Memory B cell (primary cell): ENCODE measurements at regions not wholly inside any gene's neighbourhood (a gene's known extent, or its start where the extent isn't known, plus 50 kb on each side); places are given as distances from the start of the nearest gene placed in this dataset.

Source experiments
- ATAC-seq: fragments of 150-1000 bp; cut with Tn5 transposase; 2 replicates; pipeline ENCODE4 v1.10.0; 2021; ENCODE audit warnings: low read depth, mild to moderate bottlenecking, moderate library complexity
- DNase-seq, 2 donors: peaks; one replicate each; pipeline ENCODE4 v3.0.0; 2022; ENCODE audit warnings: low spot score in 2 of 2
- H3K27ac Mint-ChIP-seq: one replicate; pipeline ENCODE4 v1.8.0; 2022; ENCODE audit warnings: mild to moderate bottlenecking, moderate library complexity, mixed read lengths
- H3K27me3 Mint-ChIP-seq: one replicate; pipeline ENCODE4 v1.8.0; 2022; ENCODE audit warnings: mixed read lengths
- H3K36me3 Mint-ChIP-seq: one replicate; pipeline ENCODE4 v1.8.0; 2022; ENCODE audit warnings: mild to moderate bottlenecking, mixed read lengths
- H3K4me1 Mint-ChIP-seq: one replicate; pipeline ENCODE4 v1.8.0; 2022; ENCODE audit warnings: mixed read lengths
- H3K4me3 Mint-ChIP-seq: one replicate; pipeline ENCODE4 v1.8.0; 2022; ENCODE audit warnings: mild to moderate bottlenecking, moderate library complexity, mixed read lengths
- H3K9me3 Mint-ChIP-seq: one replicate; pipeline ENCODE4 v1.8.0; 2022; ENCODE audit warnings: mixed read lengths

DNA sequence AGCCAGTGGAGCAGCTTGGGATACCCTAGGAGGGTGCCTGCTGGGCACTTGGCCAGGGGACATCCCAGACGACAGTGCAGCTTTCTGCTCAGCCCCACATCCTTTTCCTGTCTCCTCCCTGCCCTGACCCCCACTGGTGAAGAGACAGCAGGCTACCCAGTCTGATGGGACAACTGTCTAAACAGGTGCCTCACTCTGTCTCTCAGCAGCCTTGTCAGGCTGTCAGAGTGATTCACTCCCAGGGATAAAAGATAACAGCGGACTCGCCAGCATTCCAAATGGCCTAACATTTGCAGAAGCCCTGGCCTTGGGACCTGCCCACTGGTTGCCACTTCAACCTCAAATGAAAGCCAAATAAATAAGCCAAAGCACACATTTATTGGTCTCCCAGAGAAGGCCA, 318.6 kb upstream of the PLET1 start:
- Mint-ChIP-seq H3K4me3 (no peak overlapping the region), H3K36me3 (no peaks in the 10 kb centered on the region), H3K27ac (no peak overlapping the region), H3K9me3 (no peaks in the 10 kb centered on the region), H3K4me1 (no peaks in the 10 kb centered on the region), H3K27me3 (peaks cover 13% of the 10 kb centered on the region)
- no peak for ATAC-seq
- no peak for DNase-seq

GRCh38 chr11:112580864-112581263, 320.2 kb upstream of the PLET1 start:
- H3K4me1 Mint-ChIP-seq: peaks cover 2% of the 10 kb centered on the region

GRCh38 chr11:112581747-112582146, 321.1 kb upstream of the PLET1 start:
- no peak for DNase-seq
- no peaks in the 10 kb centered on the region for H3K36me3 Mint-ChIP-seq

More at GRCh38 chr11:112580864-112581263, 320.2 kb upstream of the PLET1 start:
- ATAC-seq (no peak), DNase-seq (no peak)
- Mint-ChIP-seq H3K27ac (no peak overlapping the region), H3K36me3 (no peaks in the 10 kb centered on the region), H3K4me3 (no peak overlapping the region), H3K27me3 (peaks cover 15% of the 10 kb centered on the region), H3K9me3 (no peaks in the 10 kb centered on the region)

GRCh38 chr11:112582366-112582765, 321.7 kb upstream of the PLET1 start:
- no peak overlapping the region for H3K4me3 Mint-ChIP-seq
- no peak overlapping the region for H3K27ac Mint-ChIP-seq
- ATAC-seq (no peak), DNase-seq (no peak)
- H3K36me3 Mint-ChIP-seq: no peaks in the 10 kb centered on the region
- no peaks in the 10 kb centered on the region for H3K9me3 Mint-ChIP-seq
- peaks cover 2% of the 10 kb centered on the region for H3K4me1 Mint-ChIP-seq
- peaks cover 10% of the 10 kb centered on the region for H3K27me3 Mint-ChIP-seq

More at GRCh38 chr11:112581747-112582146, 321.1 kb upstream of the PLET1 start:
- no peak overlapping the region for H3K27ac Mint-ChIP-seq
- no peak for ATAC-seq
- H3K4me3 Mint-ChIP-seq: no peak overlapping the region
- peaks cover 2% of the 10 kb centered on the region for H3K4me1 Mint-ChIP-seq
- H3K9me3 Mint-ChIP-seq: no peaks in the 10 kb centered on the region
- peaks cover 13% of the 10 kb centered on the region for H3K27me3 Mint-ChIP-seq

GRCh38 chr11:112583261-112583893, 322.7 kb upstream of the PLET1 start:
- ATAC-seq (no peak), DNase-seq (no peak)
- H3K27ac Mint-ChIP-seq: no peak overlapping the region
- H3K4me1 Mint-ChIP-seq: peaks cover 2% of the 10 kb centered on the region
- peaks cover 8% of the 10 kb centered on the region for H3K27me3 Mint-ChIP-seq
- no peak overlapping the region for H3K4me3 Mint-ChIP-seq
- H3K9me3 Mint-ChIP-seq: no peaks in the 10 kb centered on the region
- no peaks in the 10 kb centered on the region for H3K36me3 Mint-ChIP-seq

DNA sequence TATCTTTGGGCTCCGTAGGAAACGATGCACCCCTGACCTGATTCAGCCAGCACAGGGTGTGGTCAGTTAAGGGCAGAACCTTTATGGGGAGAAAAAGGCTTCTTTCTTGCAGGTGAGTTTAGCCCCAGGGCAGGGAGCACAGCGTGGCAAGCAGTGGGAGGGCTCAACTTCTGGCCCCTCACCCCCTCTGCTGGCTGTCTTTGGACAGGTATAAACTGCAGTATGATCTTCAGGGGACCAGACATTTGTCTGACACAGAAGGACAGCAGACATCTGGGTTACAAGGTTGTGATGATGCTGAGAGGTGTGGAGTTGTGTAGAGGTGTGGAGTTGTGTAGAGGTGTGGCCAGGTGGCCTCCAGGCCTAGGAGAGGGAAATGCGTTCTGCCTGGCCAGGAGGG, 324.0 kb upstream of the PLET1 start:
- DNase-seq (no peak), ATAC-seq (no peak)
- H3K9me3 Mint-ChIP-seq: no peaks in the 10 kb centered on the region
- peaks cover 5% of the 10 kb centered on the region for H3K27me3 Mint-ChIP-seq
- H3K4me1 Mint-ChIP-seq: peaks cover 2% of the 10 kb centered on the region
- H3K4me3 Mint-ChIP-seq: no peak overlapping the region
- no peaks in the 10 kb centered on the region for H3K36me3 Mint-ChIP-seq
- H3K27ac Mint-ChIP-seq: no peak overlapping the region

GRCh38 chr11:112587664-112588063, 327.0 kb upstream of the PLET1 start:
- no peaks in the 10 kb centered on the region for H3K36me3 Mint-ChIP-seq
- no peak for ATAC-seq

GRCh38 chr11:112588252-112588694, 327.6 kb upstream of the PLET1 start:
- ATAC-seq: peak; percentile 66
- Mint-ChIP-seq H3K27me3 (peaks cover 5% of the 10 kb centered on the region), H3K36me3 (no peaks in the 10 kb centered on the region), H3K4me3 (no peak overlapping the region), H3K4me1 (peaks cover 2% of the 10 kb centered on the region), H3K9me3 (no peaks in the 10 kb centered on the region), H3K27ac (no peak overlapping the region)
- peak in 1 of 2 donors; percentile 43 for DNase-seq

More at GRCh38 chr11:112587664-112588063, 327.0 kb upstream of the PLET1 start:
- Mint-ChIP-seq H3K4me3 (no peak overlapping the region), H3K27ac (no peak overlapping the region), H3K27me3 (peaks cover 5% of the 10 kb centered on the region), H3K9me3 (no peaks in the 10 kb centered on the region), H3K4me1 (peaks cover 2% of the 10 kb centered on the region)
- no peak for DNase-seq

DNA sequence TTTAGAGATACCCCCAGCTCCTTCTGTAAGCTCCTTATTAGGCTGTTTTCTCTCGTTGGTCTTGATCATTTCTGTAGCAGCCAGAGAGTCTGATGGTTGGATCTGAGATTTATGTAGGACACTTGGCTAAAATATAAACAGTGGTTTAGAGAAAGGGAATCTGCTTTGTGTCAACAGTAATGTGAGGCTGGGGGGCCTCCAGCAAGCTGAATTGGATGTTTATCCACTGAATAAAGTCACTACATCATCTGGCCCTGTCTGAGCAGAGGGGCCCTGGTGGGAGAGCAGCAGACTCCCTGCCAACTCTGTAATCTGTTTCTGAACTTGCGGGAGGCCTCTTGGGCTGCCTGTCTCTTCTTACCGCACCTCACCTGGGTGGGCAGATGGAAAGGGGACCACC, 328.5 kb upstream of the PLET1 start:
- Mint-ChIP-seq H3K27me3 (peaks cover 4% of the 10 kb centered on the region), H3K4me1 (peaks cover 2% of the 10 kb centered on the region), H3K27ac (no peak overlapping the region), H3K9me3 (no peaks in the 10 kb centered on the region), H3K4me3 (no peak overlapping the region), H3K36me3 (no peaks in the 10 kb centered on the region)
- ATAC-seq (no peak), DNase-seq (no peak)

- no peak for DNase-seq
- peaks cover 1% of the 10 kb centered on the region for H3K9me3 Mint-ChIP-seq
- H3K4me1 Mint-ChIP-seq: no peaks in the 10 kb centered on the region
- peaks cover 2% of the 10 kb centered on the region for H3K27me3 Mint-ChIP-seq
- ATAC-seq: no peak
- H3K27ac Mint-ChIP-seq: no peak overlapping the region
- no peaks in the 10 kb centered on the region for H3K36me3 Mint-ChIP-seq
- H3K4me3 Mint-ChIP-seq: no peak overlapping the region
Measured at GRCh38 chr11:112590764-112591163, 330.1 kb upstream of the PLET1 start.

DNA sequence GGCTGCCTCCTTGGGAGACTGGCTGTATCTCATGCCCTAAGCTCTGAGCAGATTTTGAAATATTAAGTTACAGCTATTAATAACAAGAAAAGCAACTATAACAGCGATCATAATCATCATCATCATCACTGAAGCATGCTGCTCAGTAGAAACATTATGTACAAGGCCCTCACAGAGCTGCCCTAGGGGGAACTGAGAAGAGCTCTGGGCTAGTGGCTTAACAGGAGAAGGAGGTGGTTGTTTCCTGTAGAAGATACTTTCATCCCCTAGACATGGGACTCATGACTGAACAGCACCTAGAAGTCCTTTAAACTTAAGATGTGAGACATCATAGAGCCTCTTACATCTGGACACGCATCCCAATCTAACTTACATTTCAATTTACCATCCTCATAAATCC, 332.8 kb upstream of the PLET1 start:
- Mint-ChIP-seq H3K36me3 (no peaks in the 10 kb centered on the region), H3K27ac (no peak overlapping the region)

GRCh38 chr11:112596324-112596723, 335.7 kb upstream of the PLET1 start:
- no peak for DNase-seq
- Mint-ChIP-seq H3K36me3 (no peaks in the 10 kb centered on the region), H3K27me3 (no peaks in the 10 kb centered on the region), H3K4me3 (no peak overlapping the region), H3K27ac (no peak overlapping the region), H3K4me1 (no peaks in the 10 kb centered on the region), H3K9me3 (peaks cover 1% of the 10 kb centered on the region)
- no peak for ATAC-seq

More for the DNA sequence above, 332.8 kb upstream of the PLET1 start:
- no peak for ATAC-seq
- H3K4me3 Mint-ChIP-seq: no peak overlapping the region
- peaks cover 1% of the 10 kb centered on the region for H3K9me3 Mint-ChIP-seq
- no peaks in the 10 kb centered on the region for H3K4me1 Mint-ChIP-seq
- no peaks in the 10 kb centered on the region for H3K27me3 Mint-ChIP-seq
- no peak for DNase-seq

DNA sequence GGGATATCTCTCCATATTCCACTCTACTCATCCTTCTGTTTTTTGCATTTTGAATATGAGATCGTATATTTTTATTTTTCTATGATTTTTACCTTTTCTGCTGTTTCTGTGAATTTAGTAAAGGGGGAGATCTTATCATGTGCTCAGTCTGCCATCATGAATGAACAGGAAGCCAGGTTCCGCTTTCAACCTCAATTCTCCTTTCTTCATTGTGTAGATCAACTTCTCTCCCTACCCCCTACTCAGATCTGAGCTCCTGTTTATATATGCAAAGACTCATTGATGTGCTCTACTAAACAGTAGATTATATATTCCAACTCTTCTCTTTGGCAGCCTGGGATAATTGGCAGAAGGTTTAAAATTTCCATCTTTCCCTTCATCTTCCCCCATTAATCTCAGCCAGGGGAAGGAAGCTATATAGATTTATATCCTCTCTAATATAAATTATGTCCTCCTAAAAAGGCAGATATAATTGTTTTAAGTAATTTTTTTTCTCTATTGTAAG, 336.7 kb upstream of the PLET1 start:
- DNase-seq (no peak), ATAC-seq (no peak)
- H3K27me3 Mint-ChIP-seq: no peaks in the 10 kb centered on the region
- H3K36me3 Mint-ChIP-seq: no peaks in the 10 kb centered on the region
- no peaks in the 10 kb centered on the region for H3K4me1 Mint-ChIP-seq
- H3K4me3 Mint-ChIP-seq: no peak overlapping the region
- H3K27ac Mint-ChIP-seq: no peak overlapping the region
- H3K9me3 Mint-ChIP-seq: peaks cover 1% of the 10 kb centered on the region

DNA sequence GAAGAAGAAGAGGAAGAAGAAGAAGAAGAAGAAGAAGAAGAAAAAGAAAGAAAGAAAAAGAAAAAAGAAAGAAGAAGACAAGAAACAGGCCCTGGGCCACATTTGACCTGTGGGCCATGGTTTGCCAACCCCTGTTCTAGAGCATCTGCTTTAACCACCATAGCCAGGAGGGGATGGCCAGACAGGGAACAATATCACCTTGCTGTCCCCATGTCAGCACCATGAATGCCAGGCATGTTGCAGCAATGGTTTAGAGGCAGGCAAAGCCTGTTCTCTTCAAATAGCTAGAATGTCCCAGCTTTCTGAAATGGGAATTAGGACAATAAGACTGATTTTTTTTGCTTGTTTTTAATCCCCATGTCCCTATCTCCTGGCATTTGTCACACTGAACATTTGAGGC, 338.6 kb upstream of the PLET1 start:
- H3K27me3 Mint-ChIP-seq: no peaks in the 10 kb centered on the region
- no peaks in the 10 kb centered on the region for H3K4me1 Mint-ChIP-seq
- H3K4me3 Mint-ChIP-seq: no peak overlapping the region
- H3K9me3 Mint-ChIP-seq: peaks cover 1% of the 10 kb centered on the region
- H3K36me3 Mint-ChIP-seq: no peaks in the 10 kb centered on the region
- no peak for ATAC-seq
- no peak for DNase-seq
- H3K27ac Mint-ChIP-seq: no peak overlapping the region
